Hepatocyte (in vitro differentiated cells): ENCODE measurements at regions not wholly inside any gene's neighbourhood (a gene's known extent, or its start where the extent isn't known, plus 50 kb on each side); places are given as distances from the start of the nearest gene placed in this dataset.

Source experiments
- CTCF ChIP-seq: fragments of 200-600 bp; sonication (generic); IDR thresholded peaks from 2 replicates; pipeline ENCODE4 v1.5.1; 2016; ENCODE audit warnings: antibody characterized with exemption, mild to moderate bottlenecking; ENCODE audit not compliant: poor library complexity
- EZH2 ChIP-seq: fragments of 200-600 bp; sonication (generic); IDR thresholded peaks from 2 replicates; pipeline ENCODE4 v1.6.1; 2016; ENCODE audit warnings: antibody characterized with exemption, mild to moderate bottlenecking, borderline replicate concordance

DNA sequence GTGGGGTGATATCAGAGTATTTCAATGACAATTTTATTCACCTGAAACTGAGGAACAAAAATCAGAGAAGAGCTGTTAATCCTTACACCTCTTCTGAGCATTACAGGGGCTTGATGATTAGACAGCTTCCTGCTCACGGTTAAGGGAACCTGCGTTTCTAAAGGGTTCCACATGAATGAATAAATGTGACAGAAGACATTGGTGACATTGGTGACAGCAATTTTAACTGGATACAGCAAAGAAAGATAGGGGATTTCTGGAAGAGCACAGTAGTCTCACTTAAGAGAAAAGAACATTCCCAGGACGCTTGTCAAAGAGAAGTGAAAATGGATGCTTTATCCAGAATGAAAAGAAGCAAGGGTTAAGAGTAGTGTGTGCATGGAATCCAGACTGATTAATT is 235.9 kb upstream of the CNTN3 start:
- TF ChIP-seq CTCF (no peak), EZH2 (no peak)
